ENCODE measurements at regions not wholly inside any gene's neighbourhood (a gene's known extent, or its start where the extent isn't known, plus 50 kb on each side); places are given as distances from the start of the nearest gene placed in this dataset.

- no peak for FAIRE-seq
- no peak for DNase-seq (ENCODE audit: insufficient read length, low spot score)
Observed at GRCh38 chr6:93789532-93789931, 370.2 kb upstream of the EPHA7 start.

GRCh38 chr6:93787841-93788240, 368.5 kb upstream of the EPHA7 start:
- FAIRE-seq: peak; percentile 15
- TF ChIP-seq POLR2A (IDR thresholded peaks at IDR 0.05; ENCODE audit: low read depth, low read length): no peak
- no peak for DNase-seq (ENCODE audit: insufficient read length, low spot score)

More at GRCh38 chr6:93789532-93789931, 370.2 kb upstream of the EPHA7 start:
- TF ChIP-seq POLR2A (IDR thresholded peaks at IDR 0.05; ENCODE audit: low read depth, low read length): no peak

GRCh38 chr6:93786474-93787330, 367.3 kb upstream of the EPHA7 start:
- FAIRE-seq (peak; percentile 33), DNase-seq (ENCODE audit: insufficient read length, low spot score) (no peak)
- TF ChIP-seq POLR2A (IDR thresholded peaks at IDR 0.05; ENCODE audit: low read depth, low read length): no peak

GRCh38 chr6:93785694-93786030, 366.3 kb upstream of the EPHA7 start:
- no peak for TF ChIP-seq POLR2A (IDR thresholded peaks at IDR 0.05; ENCODE audit: low read depth, low read length)
- DNase-seq (ENCODE audit: insufficient read length, low spot score) (no peak), FAIRE-seq (no peak)

- DNase-seq (ENCODE audit: insufficient read length, low spot score) (no peak), FAIRE-seq (peak; percentile 91)
- no peak for TF ChIP-seq POLR2A (IDR thresholded peaks at IDR 0.05; ENCODE audit: low read depth, low read length)
Observed at GRCh38 chr6:93784794-93785693, 365.7 kb upstream of the EPHA7 start.

- no peak for FAIRE-seq
- DNase-seq (ENCODE audit: insufficient read length, low spot score): no peak
- no peak for TF ChIP-seq POLR2A (IDR thresholded peaks at IDR 0.05; ENCODE audit: low read depth, low read length)
Observed at GRCh38 chr6:93779086-93779841, 359.9 kb upstream of the EPHA7 start.

- no peak for FAIRE-seq
- DNase-seq (ENCODE audit: insufficient read length, low spot score): no peak
- no peak for TF ChIP-seq POLR2A (IDR thresholded peaks at IDR 0.05; ENCODE audit: low read depth, low read length)
Observed at GRCh38 chr6:93759190-93759589, 339.8 kb upstream of the EPHA7 start.

- no peak for TF ChIP-seq POLR2A (IDR thresholded peaks at IDR 0.05; ENCODE audit: low read depth, low read length)
- no peak for FAIRE-seq
- no peak for DNase-seq (ENCODE audit: insufficient read length, low spot score)
Observed at GRCh38 chr6:93751969-93752368, 332.6 kb upstream of the EPHA7 start.

GRCh38 chr6:93749930-93750329, 330.6 kb upstream of the EPHA7 start:
- TF ChIP-seq POLR2A (IDR thresholded peaks at IDR 0.05; ENCODE audit: low read depth, low read length): no peak
- FAIRE-seq: no peak
- DNase-seq (ENCODE audit: insufficient read length, low spot score): no peak

- TF ChIP-seq POLR2A (IDR thresholded peaks at IDR 0.05; ENCODE audit: low read depth, low read length): no peak
- DNase-seq (ENCODE audit: insufficient read length, low spot score) (no peak), FAIRE-seq (no peak)
Observed at GRCh38 chr6:93749191-93749590, 329.8 kb upstream of the EPHA7 start.

GRCh38 chr6:93746892-93747291, 327.5 kb upstream of the EPHA7 start:
- TF ChIP-seq POLR2A (IDR thresholded peaks at IDR 0.05; ENCODE audit: low read depth, low read length): no peak
- DNase-seq (ENCODE audit: insufficient read length, low spot score): no peak
- FAIRE-seq: no peak

GRCh38 chr6:93745306-93745705, 325.9 kb upstream of the EPHA7 start:
- FAIRE-seq (no peak), DNase-seq (ENCODE audit: insufficient read length, low spot score) (no peak)
- no peak for TF ChIP-seq POLR2A (IDR thresholded peaks at IDR 0.05; ENCODE audit: low read depth, low read length)

- no peak for DNase-seq (ENCODE audit: insufficient read length, low spot score)
- no peak for TF ChIP-seq POLR2A (IDR thresholded peaks at IDR 0.05; ENCODE audit: low read depth, low read length)
- FAIRE-seq: no peak
Observed at GRCh38 chr6:93735099-93735498, 315.7 kb upstream of the EPHA7 start.

- no peak for TF ChIP-seq POLR2A (IDR thresholded peaks at IDR 0.05; ENCODE audit: low read depth, low read length)
- DNase-seq (ENCODE audit: insufficient read length, low spot score) (no peak), FAIRE-seq (no peak)
Observed at GRCh38 chr6:93731306-93731705, 311.9 kb upstream of the EPHA7 start.

Measured in H54 (cell line).